DOHH2 (cell line): ENCODE measurements at regions not wholly inside any gene's neighbourhood (a gene's known extent, or its start where the extent isn't known, plus 50 kb on each side); places are given as distances from the start of the nearest gene placed in this dataset.

Experiments used
- H3F3A ChIP-seq: fragments of 200-600 bp; sonication (generic), shearing (Covaris generic); 2 replicates; pipeline ENCODE4 v1.6.0; 2016; ENCODE audit warnings: antibody characterized with exemption, mild to moderate bottlenecking; ENCODE audit not compliant: control insufficient read depth, insufficient read depth
- H3K27ac ChIP-seq: fragments of 200-600 bp; sonication (generic); 2 replicates; pipeline ENCODE4 v1.5.1; 2014; ENCODE audit warnings: low read depth, mild to moderate bottlenecking, low read length, moderate library complexity
- H3K27me3 ChIP-seq: fragments of 200-600 bp; sonication (generic); 2 replicates; pipeline ENCODE4 v1.6.1; 2014; ENCODE audit warnings: mild to moderate bottlenecking, low read length, mixed read lengths; ENCODE audit not compliant: control insufficient read depth
- H3K36me3 ChIP-seq: fragments of 200-600 bp; sonication (generic); 2 replicates; pipeline ENCODE4 v1.6.1; 2014; ENCODE audit warnings: mild to moderate bottlenecking, low read length, moderate library complexity, mixed read lengths; ENCODE audit not compliant: control insufficient read depth
- H3K4me1 ChIP-seq: fragments of 200-600 bp; sonication (generic); 2 replicates; pipeline ENCODE4 v1.6.1; 2014; ENCODE audit warnings: mild to moderate bottlenecking, low read length, mixed read lengths; ENCODE audit not compliant: control insufficient read depth
- H3K4me2 ChIP-seq: fragments of 200-600 bp; sonication (generic); 2 replicates; pipeline ENCODE4 v1.6.0; 2014; ENCODE audit warnings: mild to moderate bottlenecking, low read length, moderate library complexity
- H3K4me3 ChIP-seq: fragments of 200-600 bp; sonication (generic); 2 replicates; pipeline ENCODE4 v1.5.1; 2014; ENCODE audit warnings: mild to moderate bottlenecking, low read length, mixed read lengths
- H3K79me2 ChIP-seq: fragments of 200-600 bp; sonication (generic); 2 replicates; pipeline ENCODE4 v1.6.1; 2014; ENCODE audit warnings: mild to moderate bottlenecking, low read length, mixed read lengths; ENCODE audit not compliant: control insufficient read depth
- H3K9me2 ChIP-seq: fragments of 200-600 bp; sonication (generic); replicated peaks from 2 replicates; pipeline ENCODE4 v1.6.1; 2014; ENCODE audit warnings: mild to moderate bottlenecking, low read length, mixed read lengths; ENCODE audit not compliant: control insufficient read depth
- H3K9me3 ChIP-seq: fragments of 200-600 bp; sonication (generic); 2 replicates; pipeline ENCODE4 v1.6.1; 2014; ENCODE audit warnings: antibody characterized with exemption, low read length, mixed read lengths; ENCODE audit not compliant: control insufficient read depth, insufficient read depth
- H4K20me1 ChIP-seq: fragments of 200-600 bp; sonication (generic); 2 replicates; pipeline ENCODE4 v1.6.0; 2014; ENCODE audit warnings: low read depth, mild to moderate bottlenecking, antibody characterized with exemption, low read length, moderate library complexity; ENCODE audit not compliant: control insufficient read depth, insufficient read depth
- EZH2phosphoT487 ChIP-seq: fragments of 200-600 bp; sonication (generic); IDR thresholded peaks from 2 replicates; pipeline ENCODE4 v1.6.1; 2017; ENCODE audit warnings: borderline replicate concordance, mild to moderate bottlenecking, antibody characterized with exemption, low read length, moderate library complexity, mixed read lengths
- TF ChIP-seq, protein P1 (sequence below): fragments of 200-600 bp; sonication (generic); IDR thresholded peaks from one replicate; pipeline ENCODE4 v1.5.1; 2014; ENCODE audit warnings: antibody characterized with exemption, mild to moderate bottlenecking, low read depth, low read length; ENCODE audit not compliant: poor library complexity, severe bottlenecking

DNA sequence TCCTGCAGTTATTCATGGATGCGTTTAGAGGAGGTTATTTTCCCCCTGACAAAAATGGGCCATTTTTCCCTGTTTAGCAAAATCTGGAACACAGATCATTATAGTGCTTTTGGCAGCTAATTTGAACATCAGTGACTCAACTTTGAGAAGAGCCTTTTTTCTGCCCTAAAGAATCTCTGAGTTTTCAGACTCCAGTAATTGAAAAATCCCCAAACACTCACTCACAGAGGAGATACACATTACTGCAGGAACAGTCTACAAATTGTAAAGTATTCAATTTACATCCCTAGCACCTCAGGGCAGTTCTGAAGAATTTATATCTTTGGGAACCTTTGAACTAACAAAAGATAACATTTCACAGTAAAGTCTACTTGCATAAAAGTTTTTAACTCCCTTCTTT, 966.6 kb upstream of the SLC35B3 start:
- Histone ChIP-seq H3K27me3 (no peaks in the 10 kb centered on the region), H3K27ac (no peak overlapping the region), H3K9me2 (no peaks in the 10 kb centered on the region), H3K4me1 (no peaks in the 10 kb centered on the region), H3K4me2 (no peak overlapping the region), H3F3A (no peaks in the 10 kb centered on the region), H3K79me2 (no peaks in the 10 kb centered on the region), H3K9me3 (no peaks in the 10 kb centered on the region), H3K36me3 (no peaks in the 10 kb centered on the region), H3K4me3 (no peak overlapping the region), H4K20me1 (no peaks in the 10 kb centered on the region)
- TF ChIP-seq, protein P1, sequence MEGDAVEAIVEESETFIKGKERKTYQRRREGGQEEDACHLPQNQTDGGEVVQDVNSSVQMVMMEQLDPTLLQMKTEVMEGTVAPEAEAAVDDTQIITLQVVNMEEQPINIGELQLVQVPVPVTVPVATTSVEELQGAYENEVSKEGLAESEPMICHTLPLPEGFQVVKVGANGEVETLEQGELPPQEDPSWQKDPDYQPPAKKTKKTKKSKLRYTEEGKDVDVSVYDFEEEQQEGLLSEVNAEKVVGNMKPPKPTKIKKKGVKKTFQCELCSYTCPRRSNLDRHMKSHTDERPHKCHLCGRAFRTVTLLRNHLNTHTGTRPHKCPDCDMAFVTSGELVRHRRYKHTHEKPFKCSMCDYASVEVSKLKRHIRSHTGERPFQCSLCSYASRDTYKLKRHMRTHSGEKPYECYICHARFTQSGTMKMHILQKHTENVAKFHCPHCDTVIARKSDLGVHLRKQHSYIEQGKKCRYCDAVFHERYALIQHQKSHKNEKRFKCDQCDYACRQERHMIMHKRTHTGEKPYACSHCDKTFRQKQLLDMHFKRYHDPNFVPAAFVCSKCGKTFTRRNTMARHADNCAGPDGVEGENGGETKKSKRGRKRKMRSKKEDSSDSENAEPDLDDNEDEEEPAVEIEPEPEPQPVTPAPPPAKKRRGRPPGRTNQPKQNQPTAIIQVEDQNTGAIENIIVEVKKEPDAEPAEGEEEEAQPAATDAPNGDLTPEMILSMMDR, result no peak
- TF ChIP-seq EZH2phosphoT487, result no peak

DNA sequence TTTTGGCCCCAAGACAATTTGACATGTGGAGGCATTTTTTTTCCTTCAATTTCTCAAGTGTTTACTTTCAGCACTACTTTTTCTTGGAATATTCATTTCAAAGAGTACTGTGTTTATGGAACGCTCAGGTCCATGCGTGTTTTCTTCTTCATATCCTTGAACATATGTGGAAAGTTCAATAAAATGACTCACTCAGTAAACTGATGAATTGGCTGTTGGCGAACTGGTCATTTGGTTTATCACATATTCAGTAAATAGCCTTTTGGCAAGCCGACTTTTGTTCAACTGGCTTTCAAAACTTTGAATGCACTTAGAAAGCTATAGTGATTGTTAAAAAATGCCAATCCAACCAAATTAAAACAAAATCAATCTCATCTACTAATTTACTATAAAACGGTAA, 964.6 kb upstream of the SLC35B3 start:
- TF ChIP-seq EZH2phosphoT487, result no peak
- TF ChIP-seq, protein P1, result no peak
- Histone ChIP-seq H3K4me1 (no peaks in the 10 kb centered on the region), H3K4me2 (no peak overlapping the region), H3K4me3 (no peak overlapping the region), H3K36me3 (no peaks in the 10 kb centered on the region), H3F3A (no peaks in the 10 kb centered on the region), H3K27me3 (no peaks in the 10 kb centered on the region), H3K79me2 (no peaks in the 10 kb centered on the region), H3K27ac (no peak overlapping the region), H4K20me1 (no peaks in the 10 kb centered on the region), H3K9me3 (no peaks in the 10 kb centered on the region), H3K9me2 (no peaks in the 10 kb centered on the region)

DNA sequence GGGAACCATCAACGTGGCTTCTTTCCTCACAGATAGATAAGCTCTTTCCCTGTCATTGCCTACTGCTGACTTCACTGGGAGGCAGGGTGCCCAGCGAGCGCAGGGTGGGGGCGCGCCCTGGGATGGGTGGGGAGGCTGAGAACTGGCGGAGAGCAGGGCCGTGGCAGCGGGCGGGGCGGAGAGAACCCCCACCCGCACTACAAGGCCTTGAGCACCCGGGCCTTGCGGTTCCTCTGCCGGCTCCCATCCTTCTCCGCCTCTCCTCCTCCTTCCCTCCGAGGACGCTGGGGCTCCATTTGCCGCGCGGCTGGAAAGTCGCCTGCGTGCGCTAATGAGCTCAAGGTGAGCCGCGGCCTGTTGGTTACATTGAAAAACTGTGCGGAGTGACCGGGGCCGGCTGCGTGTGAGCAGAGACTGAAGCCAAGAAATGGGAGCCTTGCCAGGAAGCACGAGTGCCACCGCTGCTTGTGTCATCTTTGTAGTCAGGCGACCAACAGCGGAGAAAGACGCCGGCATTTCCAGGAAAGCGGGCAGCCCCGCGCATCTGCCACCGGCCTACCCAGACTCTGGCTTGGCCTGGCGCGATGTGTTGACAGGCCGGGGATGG, 963.5 kb upstream of the SLC35B3 start:
- TF ChIP-seq, protein P1, result no peak
- TF ChIP-seq EZH2phosphoT487, result no peak
- Histone ChIP-seq H3K9me2 (no peaks in the 10 kb centered on the region), H3F3A (no peaks in the 10 kb centered on the region), H3K9me3 (no peaks in the 10 kb centered on the region), H3K4me1 (no peaks in the 10 kb centered on the region), H3K4me3 (no peak overlapping the region), H3K36me3 (no peaks in the 10 kb centered on the region), H3K27me3 (no peaks in the 10 kb centered on the region), H3K4me2 (no peak overlapping the region), H3K27ac (no peak overlapping the region), H3K79me2 (no peaks in the 10 kb centered on the region), H4K20me1 (no peaks in the 10 kb centered on the region)
